ENCODE measurements at regions not wholly inside any gene's neighbourhood (a gene's known extent, or its start where the extent isn't known, plus 50 kb on each side); places are given as distances from the start of the nearest gene placed in this dataset.

DNA sequence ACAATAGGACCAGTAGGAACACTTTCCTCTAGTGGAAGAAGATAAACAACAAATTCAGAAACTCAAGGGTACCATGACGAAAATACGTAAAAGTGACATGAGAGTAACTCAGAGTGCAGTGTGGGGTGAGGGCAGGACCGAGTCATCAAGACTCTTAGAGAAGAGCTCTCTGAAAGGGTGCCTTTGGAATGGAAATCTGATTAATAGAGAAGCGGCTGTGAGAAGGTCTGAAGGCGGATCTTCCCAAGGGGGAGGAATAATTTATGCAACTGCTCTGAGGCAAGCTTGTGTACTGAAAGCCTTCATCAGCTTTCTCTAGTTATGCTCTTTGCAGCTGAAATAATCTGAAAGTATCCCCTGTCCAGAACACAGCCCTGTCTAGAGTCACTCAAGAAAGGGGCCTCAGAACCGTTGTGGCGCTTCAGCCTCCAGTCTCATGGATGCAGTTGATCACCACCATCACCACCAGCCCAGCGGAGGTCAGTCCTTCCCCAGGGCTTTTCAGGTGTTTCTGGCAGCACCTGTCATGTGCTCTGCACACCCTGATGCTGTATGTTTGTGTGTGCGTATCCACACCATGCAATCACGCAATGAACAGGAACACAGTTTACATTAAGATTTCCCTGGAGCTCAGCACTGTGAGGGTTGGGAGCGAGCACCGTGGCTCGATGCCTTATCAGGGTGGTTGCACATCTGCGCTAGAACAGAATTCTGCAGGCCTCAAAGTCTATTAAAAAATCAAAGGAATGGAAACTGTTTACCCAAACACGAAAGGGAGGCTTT, 396.5 kb downstream of the SMOC2 start:
- ChIA-PET POLR2A (no interaction called here), CTCF (no interaction called here)
- H3K4me3 ChIP-seq (ENCODE audit: low read depth, low read length): no peak overlapping the region
- no peak for TF ChIP-seq CTCF (IDR thresholded peaks at IDR 0.05; ENCODE audit: insufficient read depth, low read length, missing control alignments)
- no peak for DNase-seq (ENCODE audit: low read depth, low spot score)

DNA sequence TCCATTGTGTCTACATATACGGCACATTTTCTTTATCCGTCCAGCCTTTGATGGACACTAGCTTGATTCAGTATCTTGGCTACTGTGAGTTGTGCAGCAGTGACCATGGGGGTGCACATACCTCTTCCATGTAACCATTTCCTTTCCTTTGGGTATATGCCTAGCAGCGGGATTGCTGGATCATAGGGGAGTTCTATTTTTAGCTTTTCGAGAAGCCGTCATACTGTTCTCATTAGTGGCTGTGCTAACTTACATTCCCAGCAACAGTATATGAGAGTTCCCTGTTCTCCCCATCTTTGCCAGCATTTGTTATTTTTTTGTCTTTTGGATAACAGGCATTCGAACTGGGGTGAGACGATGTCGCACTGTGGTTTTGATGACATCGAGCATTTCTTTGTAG, 395.0 kb downstream of the SMOC2 start:
- DNase-seq (ENCODE audit: low read depth, low spot score): no peak
- TF ChIP-seq CTCF (IDR thresholded peaks at IDR 0.05; ENCODE audit: insufficient read depth, low read length, missing control alignments): no peak
- ChIA-PET CTCF (no interaction called here), POLR2A (no interaction called here)
- H3K4me3 ChIP-seq (ENCODE audit: low read depth, low read length): no peak overlapping the region

DNA sequence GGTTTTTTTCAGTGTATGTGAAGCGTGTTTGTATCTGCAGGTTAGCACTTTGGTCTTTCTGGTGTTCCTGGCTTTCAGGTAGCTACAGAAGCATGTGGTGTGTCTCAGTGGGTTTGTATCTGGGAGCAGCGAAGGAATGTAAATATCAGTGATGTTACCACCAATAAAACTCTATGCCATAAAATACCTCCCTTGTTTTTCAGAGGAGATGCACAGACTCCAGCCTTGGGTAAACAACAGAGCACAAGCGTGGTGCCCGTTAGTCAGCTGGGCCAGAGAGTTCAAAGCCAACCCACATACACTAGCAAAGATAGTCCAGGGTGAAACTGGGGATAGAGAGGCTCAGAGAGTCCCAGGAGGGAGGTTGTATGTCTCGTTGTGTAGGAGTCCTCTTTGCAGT, 393.8 kb downstream of the SMOC2 start:
- no peak for TF ChIP-seq CTCF (IDR thresholded peaks at IDR 0.05; ENCODE audit: insufficient read depth, low read length, missing control alignments)

DNA sequence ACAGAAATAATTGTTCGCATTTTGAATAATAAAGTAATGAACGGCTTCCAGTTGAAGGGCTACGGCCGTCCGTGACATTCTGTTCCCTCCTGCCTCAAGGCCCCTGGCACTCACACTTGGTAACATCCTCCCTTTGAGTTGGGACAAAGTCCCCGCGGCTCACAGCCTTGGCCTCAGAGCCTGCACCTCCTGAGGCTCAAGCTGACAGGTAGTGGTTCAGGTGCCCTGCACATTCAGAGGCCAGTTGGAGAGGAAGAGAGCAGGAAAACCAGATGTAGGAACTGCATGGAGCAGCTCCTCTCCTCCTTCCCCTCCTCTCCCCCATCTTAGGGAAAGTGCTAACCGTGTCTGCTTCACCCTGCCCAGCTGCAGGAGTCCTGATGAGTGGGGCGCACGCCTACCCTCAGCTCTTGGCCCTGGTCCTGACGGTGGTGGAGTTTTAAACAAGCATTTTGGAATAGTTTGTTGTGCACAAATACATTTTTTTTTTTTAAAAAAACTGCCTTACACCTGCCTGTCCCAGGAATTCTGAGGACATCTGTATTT, 393.1 kb downstream of the SMOC2 start:
- no peak for TF ChIP-seq CTCF (IDR thresholded peaks at IDR 0.05; ENCODE audit: insufficient read depth, low read length, missing control alignments)
- CTCF ChIA-PET: no interaction called here

More for the DNA sequence above, 393.8 kb downstream of the SMOC2 start:
- CTCF ChIA-PET: no interaction called here
- no peak overlapping the region for H3K4me3 ChIP-seq (ENCODE audit: low read depth, low read length)
- POLR2A ChIA-PET: no interaction called here
- no peak for DNase-seq (ENCODE audit: low read depth, low spot score)

DNA sequence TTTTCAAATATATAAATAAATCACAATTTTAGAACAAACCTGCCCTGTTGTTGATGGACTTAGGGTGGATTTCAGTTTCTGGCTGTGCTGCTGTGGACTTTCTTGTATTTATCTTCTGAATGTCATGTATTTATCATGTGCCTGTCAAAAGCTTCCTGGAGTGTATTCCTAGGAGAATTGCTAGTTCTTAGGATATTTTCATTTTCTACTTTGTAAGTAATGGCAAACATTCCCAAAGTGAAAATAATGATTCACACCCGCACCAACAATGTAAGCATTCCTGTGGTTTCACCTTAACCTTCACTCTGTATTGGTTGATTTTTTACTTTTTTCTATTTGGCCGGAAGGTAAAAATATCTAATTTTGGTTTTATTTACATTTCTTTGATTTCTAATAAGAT, 387.8 kb downstream of the SMOC2 start:
- no peak overlapping the region for H3K4me3 ChIP-seq (ENCODE audit: low read depth, low read length)
- no peak for TF ChIP-seq CTCF (IDR thresholded peaks at IDR 0.05; ENCODE audit: insufficient read depth, low read length, missing control alignments)
- no peak for DNase-seq (ENCODE audit: low read depth, low spot score)
- ChIA-PET POLR2A (no interaction called here), CTCF (no interaction called here)

More for the DNA sequence above, 393.1 kb downstream of the SMOC2 start:
- POLR2A ChIA-PET: no interaction called here
- DNase-seq (ENCODE audit: low read depth, low spot score): no peak
- no peak overlapping the region for H3K4me3 ChIP-seq (ENCODE audit: low read depth, low read length)

- TF ChIP-seq CTCF (IDR thresholded peaks at IDR 0.05; ENCODE audit: insufficient read depth, low read length, missing control alignments): no peak
- CTCF ChIA-PET: no interaction called here
- POLR2A ChIA-PET: no interaction called here
- no peak overlapping the region for H3K4me3 ChIP-seq (ENCODE audit: low read depth, low read length)
- DNase-seq (ENCODE audit: low read depth, low spot score): no peak
Measured at GRCh38 chr6:168828035-168828434, 387.1 kb downstream of the SMOC2 start.

Data from AG04449 (cell line).